GM04503 (cell line): ENCODE measurements at regions not wholly inside any gene's neighbourhood (a gene's known extent, or its start where the extent isn't known, plus 50 kb on each side); places are given as distances from the start of the nearest gene placed in this dataset.
"Not testable (repeated sequence)": the region's sequence is repeated elsewhere in the genome, so short reads cannot be mapped to it uniquely, and the experiment has no call there.

Experiments used
- DNase-seq: peaks from one replicate; pipeline ENCODE4 v3.0.0-alpha.2; 2012; ENCODE audit warnings: low read depth

DNA sequence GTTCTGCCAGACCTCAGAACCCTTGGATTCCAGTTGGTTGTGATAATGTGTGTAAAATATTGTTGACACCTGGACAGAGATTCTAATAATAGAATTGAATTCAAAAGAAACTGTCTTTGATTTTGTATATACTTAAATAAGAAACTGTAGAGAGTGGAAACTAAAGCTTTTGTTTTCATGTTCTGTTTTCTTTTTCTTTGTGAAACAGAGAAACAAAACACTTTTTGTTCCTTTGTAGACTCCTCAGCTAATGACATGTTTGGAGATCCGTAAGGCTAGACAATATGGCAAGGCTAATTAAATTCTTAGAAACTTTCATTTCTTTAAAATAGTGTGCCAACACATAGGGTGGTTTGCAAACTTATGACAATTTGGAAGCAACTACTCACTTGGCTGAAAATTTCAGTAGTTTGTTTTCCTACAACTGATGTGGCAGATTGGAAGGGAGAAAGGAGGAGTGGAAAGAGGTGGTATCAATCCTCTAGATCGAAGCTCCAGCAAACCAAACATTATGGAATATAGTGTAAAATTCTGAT, 90.9 kb upstream of the FAT1 start:
- no peak for DNase-seq

DNA sequence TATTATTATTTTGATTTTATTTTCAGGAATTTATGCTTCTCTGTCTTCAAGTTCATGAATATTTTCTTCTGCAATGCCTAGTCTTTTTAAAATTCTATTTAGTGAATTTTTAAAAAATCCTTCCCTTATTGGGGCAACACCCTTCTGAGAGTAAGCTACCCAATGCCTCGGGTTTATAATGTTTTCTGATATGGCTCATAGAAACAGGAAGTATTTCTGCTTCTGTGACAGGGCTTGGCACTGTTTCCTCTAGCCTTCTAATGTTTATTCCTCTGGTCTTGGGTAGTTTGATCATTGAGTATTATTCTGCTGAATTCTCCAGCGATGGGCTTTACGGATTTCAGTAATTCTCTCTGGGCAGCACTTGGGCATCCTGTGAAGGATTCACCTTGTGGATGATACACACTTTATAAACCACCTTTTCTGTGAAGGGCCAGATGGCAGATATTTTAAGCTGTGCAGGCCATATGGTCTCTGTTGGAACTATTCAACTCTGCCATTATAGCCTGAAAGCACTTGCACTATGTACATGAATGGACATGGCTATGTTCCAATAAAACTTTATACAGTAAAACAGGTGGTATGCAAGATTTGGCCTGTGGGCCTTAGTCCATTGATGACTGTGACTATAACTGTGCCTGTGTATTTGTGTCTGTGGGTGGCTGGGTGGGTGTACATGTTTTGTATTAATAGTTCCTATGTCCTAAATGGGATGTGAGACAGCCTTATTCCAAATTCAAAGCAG, 95.9 kb upstream of the FAT1 start:
- DNase-seq: no peak

DNA sequence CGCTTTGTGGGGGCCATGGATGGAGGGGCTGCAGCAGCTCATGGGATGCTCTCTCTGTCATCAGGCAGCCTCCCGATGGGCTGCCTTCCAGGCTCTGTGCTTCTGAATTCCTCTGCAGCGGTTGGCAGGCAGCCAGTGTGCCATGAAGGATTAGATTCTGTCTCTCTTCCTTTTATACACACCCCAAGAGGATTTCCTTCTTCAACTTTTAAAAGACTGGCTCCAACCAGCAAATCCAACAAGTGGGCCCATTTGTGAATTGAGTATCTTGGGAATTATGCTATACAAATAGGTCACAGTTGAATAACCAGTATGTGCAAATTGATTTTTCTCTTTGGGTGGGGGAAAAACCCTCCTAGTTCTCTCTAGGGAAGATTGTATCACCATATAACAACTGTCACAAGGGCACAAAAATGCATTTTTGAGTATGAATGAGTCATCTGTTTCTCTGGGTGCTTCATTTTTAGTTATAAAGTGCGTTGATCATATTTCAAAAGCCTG, 96.8 kb upstream of the FAT1 start:
- DNase-seq: no peak

DNA sequence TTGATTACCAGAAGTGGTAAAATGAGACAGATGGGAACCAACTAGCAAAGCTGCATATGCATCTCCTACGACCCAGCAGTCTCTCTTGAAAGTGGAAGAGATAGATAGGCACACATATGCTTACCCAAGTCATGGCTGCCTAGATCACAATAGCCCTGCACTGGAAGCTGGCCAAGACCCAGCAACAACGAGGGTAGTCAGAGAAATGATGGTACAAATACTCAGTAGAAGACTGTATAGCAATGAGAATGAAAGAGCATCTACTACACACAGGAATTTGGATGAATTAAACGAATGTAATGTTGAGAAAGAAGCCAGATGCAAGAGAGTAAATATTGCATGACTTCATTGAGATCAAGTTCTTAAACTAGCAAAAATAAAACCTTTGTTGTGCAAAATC, 100.3 kb upstream of the FAT1 start:
- DNase-seq: no peak

DNA sequence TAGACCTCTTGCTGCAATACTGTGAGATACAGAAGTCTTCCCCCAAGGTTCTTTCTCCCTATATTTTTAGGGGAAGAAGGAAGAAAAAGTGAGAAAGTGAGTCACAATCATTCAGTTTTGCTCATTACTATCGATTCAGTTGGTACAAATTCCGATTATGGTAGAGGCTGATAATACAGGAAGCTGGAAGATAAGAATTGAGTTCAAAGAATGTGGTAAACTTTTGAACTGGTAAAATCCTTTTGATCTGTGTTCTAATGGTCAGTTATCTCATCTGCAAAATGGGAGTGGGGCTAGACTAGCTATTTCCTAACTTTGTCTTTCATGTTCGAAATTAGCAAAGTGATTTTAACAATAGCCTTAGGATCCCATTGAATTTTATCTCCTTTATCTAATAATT, 101.4 kb upstream of the FAT1 start:
- no peak for DNase-seq

DNA sequence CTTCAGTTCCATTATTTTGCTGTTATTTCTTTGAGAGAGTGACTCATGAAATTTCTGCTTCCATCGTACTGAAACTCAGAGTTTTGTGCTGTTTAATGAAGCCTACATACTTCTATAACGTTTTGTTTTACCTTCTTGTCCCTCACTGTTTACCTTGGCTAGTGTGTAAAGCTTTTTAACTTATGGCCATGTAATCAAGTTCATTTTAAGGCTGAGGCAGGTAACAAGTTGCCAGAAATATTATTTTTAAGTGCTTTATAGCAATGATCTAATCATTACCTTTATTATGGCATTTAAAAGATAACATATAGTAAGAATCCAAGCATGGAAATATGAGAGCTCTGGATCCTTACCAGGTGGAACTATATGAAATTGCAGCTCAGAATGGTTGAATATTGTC, 102.3 kb upstream of the FAT1 start:
- no peak for DNase-seq

DNA sequence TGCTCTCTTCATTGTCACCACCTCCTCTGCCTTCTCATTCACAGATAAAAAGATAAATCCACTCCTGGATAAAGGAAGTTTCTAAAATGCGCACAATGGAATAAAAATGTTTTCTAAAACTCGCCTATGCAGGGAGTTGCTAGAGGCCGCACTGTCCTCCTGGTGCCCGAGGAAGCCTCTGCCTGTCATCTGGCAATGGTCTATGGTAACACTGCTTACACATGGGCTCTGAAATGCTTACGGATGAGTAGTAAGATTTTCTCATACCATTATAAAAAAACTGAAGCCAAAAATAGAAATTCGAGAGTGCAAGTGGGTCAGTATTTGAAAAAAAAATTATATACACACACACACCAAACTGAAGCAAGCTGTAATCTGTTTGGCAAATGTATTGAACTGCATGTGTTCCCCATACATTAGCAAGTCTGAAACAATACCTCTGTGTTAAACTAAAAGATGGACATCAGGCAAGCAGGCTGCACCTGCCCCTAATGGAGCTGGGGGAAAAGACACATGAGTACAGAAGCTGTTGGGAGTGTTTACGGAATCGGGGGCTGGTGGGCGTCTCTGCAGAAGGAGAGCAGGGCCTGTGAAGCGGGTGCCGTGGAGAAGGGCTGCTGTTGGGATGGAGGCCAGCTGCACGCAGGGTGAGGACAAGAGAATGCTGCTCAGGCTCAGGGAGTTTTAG, 103.3 kb upstream of the FAT1 start:
- DNase-seq: no peak

DNA sequence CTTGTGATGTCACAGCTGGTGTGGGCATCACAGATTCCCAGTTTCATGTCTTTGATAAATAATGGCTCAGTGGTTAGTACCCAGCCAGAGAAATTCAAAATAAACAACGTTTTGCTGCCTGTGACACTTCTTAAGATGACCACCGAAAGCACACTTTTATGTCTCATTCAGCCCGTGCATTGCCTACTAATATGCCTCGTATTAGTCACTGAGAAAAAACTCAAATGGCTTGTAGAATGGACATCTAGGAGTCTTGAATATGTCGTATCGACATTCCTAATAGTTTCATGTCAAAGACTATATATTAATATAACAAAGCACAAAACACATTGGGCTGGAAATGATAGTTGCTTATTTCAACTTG, 103.9 kb upstream of the FAT1 start:
- no peak for DNase-seq

DNA sequence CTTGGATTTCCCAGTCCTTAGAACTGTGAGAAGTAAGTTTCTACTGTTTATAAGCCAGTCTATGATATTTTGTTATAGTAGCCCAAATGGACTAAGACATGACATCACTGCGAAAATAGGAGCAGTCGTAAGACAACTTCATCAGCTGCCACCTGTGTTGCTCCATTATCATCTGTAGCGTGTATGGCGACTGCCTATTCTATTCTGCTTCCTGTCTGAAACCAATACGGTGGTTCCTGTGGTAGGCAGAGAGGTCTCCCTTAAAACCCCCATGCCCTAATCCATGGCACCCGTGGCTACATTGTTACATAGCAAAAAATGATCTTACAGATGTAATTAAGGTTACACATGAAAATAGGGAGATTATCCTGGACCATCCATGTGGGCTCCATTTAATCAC, 105.4 kb upstream of the FAT1 start:
- no peak for DNase-seq

DNA sequence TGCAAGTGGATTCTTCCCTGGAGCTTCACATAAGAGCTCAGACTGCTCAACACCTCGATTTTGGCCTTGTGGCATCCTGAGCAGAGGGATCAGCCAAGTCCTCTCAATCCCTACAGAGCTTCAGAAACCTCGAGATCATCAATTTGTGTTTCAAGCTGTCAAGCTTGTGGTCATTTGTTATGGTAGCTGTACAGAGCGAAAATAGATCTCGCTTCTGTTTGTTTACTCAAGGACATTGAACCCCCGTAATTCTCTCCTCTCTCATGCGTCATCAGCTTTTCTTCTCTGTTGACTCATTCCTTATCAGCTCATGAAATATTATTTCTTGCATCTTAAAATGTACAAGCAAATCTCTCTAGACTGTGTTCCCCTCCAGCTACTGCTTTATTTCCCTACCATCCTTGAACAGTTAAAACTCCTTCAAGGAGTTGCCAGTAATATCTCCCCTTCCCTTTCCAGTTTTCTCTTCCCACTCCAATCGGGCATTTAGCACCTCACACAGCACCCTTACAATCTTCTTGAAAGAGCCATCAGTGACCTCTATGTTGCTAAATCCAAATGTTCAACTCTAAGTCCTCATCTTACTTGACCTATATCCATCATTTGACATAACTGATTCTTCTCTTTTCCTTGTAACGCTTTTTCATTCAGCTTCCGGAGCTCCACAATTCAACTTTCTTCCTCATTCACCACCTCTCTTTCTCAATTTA, 106.2 kb upstream of the FAT1 start:
- no peak for DNase-seq

DNA sequence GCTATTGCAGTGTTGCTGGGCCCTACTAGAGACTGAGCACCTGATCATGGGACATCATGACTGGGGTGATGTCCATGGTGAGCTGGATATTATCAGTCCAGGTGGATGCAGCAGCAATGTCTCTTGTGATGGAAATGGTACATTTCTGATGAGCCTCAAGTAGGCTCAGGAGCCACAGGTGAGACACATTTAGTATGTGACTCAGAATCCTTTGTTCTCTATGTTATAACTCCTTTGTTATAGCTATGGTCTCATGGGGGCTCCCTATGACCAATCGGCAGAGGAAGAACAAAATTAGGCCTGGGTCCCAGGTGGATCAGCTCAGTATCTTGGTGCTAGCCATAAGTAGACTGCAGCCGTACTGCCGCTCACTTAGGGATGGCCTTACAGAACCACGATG, 107.9 kb upstream of the FAT1 start:
- no peak for DNase-seq

DNA sequence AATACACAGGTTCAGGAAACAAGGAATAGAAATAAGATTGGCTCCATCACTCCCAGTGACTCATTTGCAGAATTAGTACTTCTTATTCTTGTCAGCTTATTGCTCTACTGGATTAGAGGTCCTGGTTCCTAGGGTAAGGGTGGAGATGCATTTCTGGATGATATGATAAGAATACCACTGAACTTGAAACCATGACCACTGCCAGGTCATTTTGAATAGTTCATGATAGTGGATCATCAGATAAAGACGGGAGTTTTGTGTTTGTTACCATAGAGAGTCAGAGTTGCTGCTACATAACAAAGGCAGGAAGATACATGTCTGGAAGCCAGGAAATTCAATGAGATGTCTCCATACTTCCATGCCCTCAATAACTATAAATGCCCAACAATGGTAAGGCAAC, 109.2 kb upstream of the FAT1 start:
- DNase-seq: no peak

DNA sequence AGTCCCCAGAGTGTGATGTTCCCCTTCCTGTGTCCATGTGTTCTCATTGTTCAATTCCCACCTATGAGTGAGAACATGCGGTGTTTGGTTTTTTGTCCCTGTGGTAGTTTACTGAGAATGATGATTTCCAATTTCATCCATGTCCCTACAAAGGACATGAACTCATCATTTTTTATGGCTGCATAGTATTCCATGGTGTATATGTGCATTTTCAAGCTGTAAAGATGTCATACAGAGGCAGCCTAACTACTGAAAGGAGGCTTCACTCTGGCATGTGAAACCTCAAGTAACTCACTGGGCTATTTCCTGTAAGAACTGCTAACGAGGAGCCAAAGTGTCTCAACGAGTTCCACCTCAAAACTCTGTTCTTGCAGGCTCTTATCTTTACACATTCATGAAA, 113.8 kb upstream of the FAT1 start:
- DNase-seq: not testable (repeated sequence)

DNA sequence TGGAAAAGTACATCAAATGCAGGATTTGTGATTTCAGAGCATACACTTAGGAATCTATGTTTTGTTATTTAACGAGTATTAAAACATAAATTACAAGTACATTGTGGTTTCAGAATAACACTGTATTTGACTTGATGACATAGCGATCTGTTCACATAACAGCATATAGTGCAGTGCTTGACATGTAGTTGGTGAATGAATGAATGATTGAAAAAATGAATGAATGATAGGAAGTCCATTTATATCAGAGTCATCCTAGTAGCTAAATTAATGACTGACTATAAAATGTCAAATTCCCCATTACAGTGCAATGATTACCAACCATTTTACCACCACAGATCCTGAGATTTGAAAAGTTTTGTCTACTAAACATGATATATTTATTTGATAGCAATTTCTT, 114.6 kb upstream of the FAT1 start:
- no peak for DNase-seq

DNA sequence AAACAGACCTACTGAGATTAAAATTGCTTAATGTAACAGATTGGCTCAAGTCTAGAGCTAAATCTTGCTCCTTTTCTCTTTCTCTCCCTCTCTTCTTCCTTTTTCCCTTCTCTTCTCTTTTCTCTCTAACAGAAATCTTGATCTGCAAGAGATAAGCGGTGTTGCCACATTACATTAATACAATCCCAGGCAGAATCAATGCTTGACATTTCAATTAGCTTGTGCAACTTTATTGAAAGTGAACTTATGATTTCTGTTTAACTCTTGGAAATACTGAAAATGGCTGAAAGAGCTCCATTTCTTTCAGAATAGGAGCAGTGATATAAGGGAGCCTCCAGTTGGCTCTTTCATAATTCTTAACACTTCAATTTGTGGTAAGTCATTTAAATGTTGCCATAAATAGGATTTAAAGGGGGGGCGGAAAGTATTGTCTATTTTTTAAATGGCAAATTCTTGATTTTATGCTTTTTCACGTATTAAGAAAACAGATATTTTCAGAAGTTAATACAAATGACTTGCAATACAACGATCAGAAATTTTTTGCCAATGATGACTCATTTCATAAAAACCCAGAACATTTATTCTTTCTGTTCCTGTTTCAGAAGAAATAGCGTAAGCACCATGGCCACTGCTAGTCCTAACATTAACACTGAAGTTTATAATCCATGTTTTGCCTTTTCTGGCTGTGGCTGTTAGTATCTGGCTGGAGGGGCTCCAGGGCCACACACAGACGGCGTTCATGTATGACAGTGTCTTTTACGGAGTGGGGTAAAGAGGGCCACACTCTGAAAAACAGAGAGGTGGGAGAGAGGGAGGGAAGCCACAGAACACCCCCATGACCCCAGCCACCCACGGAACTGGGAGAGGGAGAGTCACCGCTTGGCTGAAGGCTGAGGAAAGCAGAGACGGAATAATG, 115.7 kb upstream of the FAT1 start:
- DNase-seq: peak; percentile 55

DNA sequence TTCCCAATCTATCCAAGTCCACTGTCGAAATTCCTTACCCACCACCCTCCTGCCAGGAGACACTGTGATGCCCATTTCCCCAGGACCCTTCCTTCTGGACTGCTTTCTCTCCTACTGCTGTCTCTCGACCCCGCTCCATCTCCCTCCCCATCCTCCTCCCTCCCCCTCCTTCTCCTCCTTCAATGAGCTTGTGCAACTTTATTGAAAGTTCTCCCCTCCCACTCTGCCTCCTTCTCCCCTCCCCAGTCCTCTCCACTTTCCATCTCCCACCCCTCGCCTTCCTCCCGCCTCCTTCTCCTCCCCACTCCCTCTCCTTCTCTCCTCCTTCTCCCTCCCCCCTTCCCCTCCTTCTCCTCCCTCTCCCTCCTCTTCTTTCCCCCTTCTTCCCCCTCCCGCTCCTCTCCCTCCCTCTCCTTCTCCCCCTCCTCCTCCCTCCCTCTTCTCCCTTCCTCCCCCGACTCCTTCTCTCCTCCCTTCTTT, 116.6 kb upstream of the FAT1 start:
- no peak for DNase-seq

DNA sequence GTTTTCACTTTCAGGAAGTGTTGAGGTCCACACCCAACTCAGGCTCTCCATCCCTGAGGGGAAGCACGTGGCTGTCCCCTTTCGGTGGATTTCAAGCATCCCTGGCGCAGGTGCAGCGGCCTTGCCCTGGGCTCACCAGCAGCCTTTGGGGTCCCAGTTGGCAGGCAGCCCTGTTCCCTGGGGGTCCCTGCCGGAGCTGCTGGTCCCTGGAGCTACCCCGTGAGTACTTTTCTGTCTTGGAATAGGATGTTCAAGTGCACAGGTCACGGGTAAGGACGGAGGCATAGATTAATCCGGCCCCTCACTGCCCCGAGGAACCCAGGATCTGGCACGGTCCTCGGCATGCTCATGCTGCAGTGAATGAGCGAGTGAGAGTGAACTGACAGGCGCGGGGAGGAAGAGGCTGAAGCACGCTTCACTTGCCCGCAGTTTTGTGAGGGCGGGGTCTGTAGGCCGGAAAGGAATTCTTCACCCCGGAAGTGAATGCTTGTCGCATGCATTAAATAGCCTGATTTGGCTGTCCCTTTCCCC, 117.2 kb upstream of the FAT1 start:
- DNase-seq: no peak

DNA sequence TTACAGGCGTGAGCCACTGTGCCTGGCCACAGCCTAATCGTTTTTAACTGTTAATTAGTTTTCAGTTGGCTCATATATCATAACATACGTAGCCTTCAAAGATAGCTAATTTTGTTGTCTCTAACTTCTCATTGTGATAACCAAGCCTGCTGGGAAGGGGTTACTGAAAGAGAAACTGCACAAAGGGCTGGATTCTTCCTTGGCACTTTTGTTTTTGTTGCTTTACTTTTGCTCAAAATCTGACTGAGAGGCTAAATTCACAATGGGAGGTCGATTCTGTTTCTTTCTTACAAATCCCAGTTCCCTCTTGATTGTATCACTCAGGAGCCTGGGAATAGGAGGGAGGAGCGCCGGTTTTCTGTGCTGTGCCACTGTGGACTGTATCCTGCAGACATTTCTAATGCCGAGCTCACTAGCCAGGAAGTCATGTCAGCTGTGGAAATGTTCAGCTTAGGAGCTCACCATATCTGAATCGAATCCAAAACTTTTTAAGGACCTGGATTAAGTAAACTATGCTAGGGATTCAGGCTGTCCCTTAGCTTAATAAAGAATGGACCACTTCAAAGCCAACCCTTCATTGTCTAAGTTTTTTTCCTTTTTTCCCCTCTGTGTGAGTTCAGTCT, 120.5 kb upstream of the FAT1 start:
- peak; percentile 71 for DNase-seq

DNA sequence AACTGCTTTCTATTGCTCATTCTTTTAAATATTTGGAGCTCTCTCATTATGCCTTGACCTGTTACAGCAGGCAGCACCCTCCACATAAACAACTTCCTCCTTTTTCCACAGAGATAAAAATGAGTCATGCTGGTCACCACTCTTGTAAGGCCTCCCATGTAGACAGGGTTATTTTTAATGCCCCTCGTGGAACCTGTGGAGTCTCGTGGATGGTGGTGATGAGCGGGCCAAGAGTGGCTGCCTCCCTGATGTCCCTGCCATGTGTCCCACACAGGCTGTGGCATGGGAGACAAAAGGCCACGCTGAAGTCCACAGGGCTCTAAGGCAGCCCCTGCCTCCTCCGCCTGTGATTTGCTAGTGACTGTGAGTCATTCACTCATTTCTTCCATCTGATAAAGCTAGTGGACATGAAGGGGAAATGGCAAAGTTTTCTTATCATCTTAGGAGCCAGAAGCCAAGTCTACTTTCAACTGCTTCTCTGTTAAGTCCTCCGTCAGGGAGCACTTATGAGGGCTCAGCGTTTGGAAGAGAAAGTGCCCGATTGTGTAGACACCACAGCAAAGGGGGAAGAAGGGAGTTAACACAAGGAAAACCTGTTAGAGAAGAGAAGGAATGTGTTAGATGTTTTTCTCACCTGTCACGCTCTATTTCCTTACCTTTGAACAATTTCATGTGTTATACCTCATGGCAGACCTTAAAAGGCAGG, 121.6 kb upstream of the FAT1 start:
- peak; percentile 88 for DNase-seq

DNA sequence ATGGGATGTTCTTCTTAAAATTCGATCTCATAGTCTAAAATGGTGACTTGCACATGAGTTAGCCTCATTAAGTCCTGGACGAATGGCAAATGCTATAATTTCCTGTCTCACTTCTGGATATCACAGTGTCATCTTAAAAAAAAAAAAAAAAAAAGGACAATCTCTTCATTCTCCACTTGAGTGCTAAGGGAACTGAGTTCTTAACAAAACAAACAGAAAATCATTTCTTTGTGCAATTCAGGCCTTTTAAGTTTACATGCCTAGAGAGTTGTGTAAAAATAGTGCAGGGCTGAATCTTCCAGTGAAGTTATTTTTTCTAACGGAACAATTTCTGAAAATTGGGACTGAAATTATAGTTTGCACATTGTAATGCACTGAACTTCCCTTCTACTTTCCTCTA, 122.8 kb upstream of the FAT1 start:
- DNase-seq: no peak
